Colonic mucosa (tissue), 4 donors: ENCODE measurements at regions not wholly inside any gene's neighbourhood (a gene's known extent, or its start where the extent isn't known, plus 50 kb on each side); places are given as distances from the start of the nearest gene placed in this dataset.

Experiments
- DNase-seq: peaks from one replicate; pipeline ENCODE4 v3.0.0-alpha.2; 2020
- H3K27ac ChIP-seq: fragments of 200-600 bp; one replicate; pipeline ENCODE4 v1.8.0; 2021
- H3K27me3 ChIP-seq: fragments of 200-600 bp; one replicate; pipeline ENCODE4 v1.8.0; 2021
- H3K36me3 ChIP-seq: fragments of 200-600 bp; one replicate; pipeline ENCODE4 v1.8.0; 2021
- H3K4me1 ChIP-seq: fragments of 200-600 bp; one replicate; pipeline ENCODE4 v1.8.0; 2021; ENCODE audit warnings: mild to moderate bottlenecking
- H3K4me3 ChIP-seq: fragments of 200-600 bp; one replicate; pipeline ENCODE4 v1.8.0; 2021
- H3K9ac ChIP-seq, 2 donors: one replicate each; pipeline ENCODE4 v1.7.0; 2013; ENCODE audit warnings: control low read depth in 2 of 2, low read depth in 2 of 2, low read length in 2 of 2
- H3K9me3 ChIP-seq: fragments of 200-600 bp; one replicate; pipeline ENCODE4 v1.8.0; 2021
- CTCF ChIP-seq: fragments of 200-600 bp; IDR thresholded peaks from one replicate; pipeline ENCODE4 v1.8.0; 2022; ENCODE audit warnings: antibody characterized with exemption, mild to moderate bottlenecking
- intact Hi-C: fragments of 100-400 bp; cut with DNase I; formaldehyde crosslinking; loops from one replicate; pipeline ENCODE4 v1.14.1; 2022
- donor health status: healthy.
- donor health status: DM: no; HTN: no; CAD: no.
- donor health status: DM: no; HTN: no; CAD: no.

DNA sequence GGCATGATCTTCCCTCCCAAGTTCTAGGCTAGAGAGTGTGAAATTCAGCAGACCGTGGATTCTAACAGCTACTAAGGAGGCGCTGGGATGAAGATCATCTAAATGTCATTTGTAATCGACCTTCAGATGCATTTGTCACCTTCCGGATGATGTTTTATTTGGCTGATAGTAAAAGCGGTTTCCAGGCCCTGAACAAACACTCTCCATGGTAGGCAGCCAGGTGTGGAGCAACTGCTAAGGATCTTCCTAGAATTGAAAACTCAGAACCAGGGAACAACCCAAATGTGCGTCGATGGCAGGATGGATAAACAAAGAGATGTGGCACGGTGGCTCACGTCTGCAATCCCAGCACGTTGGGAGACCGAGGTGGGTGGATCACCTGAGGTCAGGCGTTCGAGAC is 107.2 kb upstream of the CACNA1A start:
- Histone ChIP-seq H3K36me3 (no peaks in the 10 kb centered on the region), H3K4me3 (no peak overlapping the region), H3K4me1 (no peaks in the 10 kb centered on the region), H3K9ac (no peak overlapping the region), H3K9me3 (no peaks in the 10 kb centered on the region), H3K27me3 (no peaks in the 10 kb centered on the region), H3K27ac (no peak overlapping the region)
- intact Hi-C loops = no loop called here
- no peak for DNase-seq
- TF ChIP-seq CTCF = no peak

DNA sequence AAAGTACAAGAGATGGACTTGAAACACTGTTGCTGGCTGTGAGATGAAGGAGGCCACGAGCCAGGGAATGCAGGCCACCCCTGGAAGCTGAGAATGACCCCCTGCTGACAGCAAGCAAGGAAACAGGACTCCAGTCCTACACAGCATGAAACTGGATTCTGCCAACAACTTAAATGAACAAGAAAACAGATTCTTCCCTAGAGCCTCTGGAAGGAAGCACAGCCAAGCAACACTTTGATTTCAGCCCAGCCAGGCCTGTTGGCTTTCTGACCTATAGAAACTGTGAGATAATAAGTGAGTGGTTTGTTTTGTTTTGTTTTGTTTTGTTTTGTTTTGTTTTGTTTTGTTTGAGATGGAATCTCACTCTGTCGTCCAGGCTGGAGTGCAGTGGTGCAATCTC is 105.3 kb upstream of the CACNA1A start:
- H3K4me3 ChIP-seq = no peak overlapping the region
- H3K27me3 ChIP-seq = no peaks in the 10 kb centered on the region
- no peaks in the 10 kb centered on the region for H3K4me1 ChIP-seq
- no peaks in the 10 kb centered on the region for H3K9me3 ChIP-seq
- no peak overlapping the region for H3K27ac ChIP-seq
- intact Hi-C loops = no loop called here
- H3K9ac ChIP-seq = no peak overlapping the region
- DNase-seq = no peak
- H3K36me3 ChIP-seq = no peaks in the 10 kb centered on the region
- TF ChIP-seq CTCF = no peak

DNA sequence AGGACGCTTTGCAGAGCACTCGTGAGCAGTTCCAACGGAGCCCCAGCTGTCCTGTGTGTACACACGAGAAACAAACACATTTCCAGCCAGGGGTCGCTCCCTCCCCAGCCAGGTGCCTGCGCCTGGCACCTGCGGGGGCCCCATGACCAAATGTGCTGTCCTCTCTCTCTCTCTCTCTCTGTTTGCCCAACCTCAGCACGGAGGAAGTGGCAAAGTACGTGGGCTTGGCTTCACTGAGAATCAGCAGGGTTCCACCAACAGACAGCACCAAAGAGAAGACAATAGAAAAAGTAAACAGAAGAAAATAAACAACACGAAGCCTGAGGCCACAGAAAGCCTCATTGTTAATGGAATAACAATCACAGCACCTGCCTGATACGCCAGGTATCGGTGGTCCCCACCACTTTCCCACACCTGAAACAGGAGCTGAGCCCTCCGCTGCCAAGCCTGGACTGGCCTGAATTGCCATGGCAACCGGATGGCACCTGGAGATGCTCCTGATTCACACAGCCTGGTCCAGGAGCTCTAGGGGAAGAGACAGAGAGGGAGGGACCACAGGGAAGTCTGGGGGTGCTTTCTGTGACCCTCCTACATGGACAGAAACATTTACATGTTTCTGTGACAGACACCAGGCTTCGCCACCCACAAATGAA is 103.9 kb upstream of the CACNA1A start:
- intact Hi-C loops = no loop called here
- no peak for DNase-seq

DNA sequence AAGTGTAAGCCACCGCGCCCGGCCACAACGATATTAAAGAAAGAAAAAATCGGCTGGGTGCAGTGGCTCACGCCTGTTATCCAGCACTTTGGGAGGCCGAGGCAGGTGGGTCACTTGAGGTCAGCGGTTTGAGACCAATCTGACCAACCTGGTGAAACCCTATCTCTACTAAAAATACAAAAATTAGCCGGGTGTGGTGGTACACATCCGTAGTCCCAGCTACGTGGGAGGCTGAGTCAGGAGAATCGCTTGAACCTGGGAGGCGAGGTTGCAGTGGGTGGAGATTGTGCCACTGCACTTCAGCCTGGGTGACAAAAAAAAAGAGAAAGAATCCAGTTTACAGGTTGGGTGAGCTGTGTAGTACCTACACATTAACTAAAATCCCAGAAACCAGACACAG is 99.9 kb upstream of the CACNA1A start:
- no peaks in the 10 kb centered on the region for H3K36me3 ChIP-seq
- no peaks in the 10 kb centered on the region for H3K9me3 ChIP-seq
- H3K4me1 ChIP-seq = no peaks in the 10 kb centered on the region
- DNase-seq = no peak
- TF ChIP-seq CTCF = no peak
- H3K27ac ChIP-seq = no peak overlapping the region
- intact Hi-C loops = no loop called here
- no peaks in the 10 kb centered on the region for H3K27me3 ChIP-seq
- no peak overlapping the region for H3K4me3 ChIP-seq
- no peak overlapping the region for H3K9ac ChIP-seq

More for the DNA sequence above, 103.9 kb upstream of the CACNA1A start:
- no peak for TF ChIP-seq CTCF
- Histone ChIP-seq H3K36me3 (no peaks in the 10 kb centered on the region), H3K27me3 (no peaks in the 10 kb centered on the region), H3K27ac (no peak overlapping the region), H3K9ac (no peak overlapping the region), H3K4me3 (no peak overlapping the region), H3K9me3 (no peaks in the 10 kb centered on the region), H3K4me1 (no peaks in the 10 kb centered on the region)

DNA sequence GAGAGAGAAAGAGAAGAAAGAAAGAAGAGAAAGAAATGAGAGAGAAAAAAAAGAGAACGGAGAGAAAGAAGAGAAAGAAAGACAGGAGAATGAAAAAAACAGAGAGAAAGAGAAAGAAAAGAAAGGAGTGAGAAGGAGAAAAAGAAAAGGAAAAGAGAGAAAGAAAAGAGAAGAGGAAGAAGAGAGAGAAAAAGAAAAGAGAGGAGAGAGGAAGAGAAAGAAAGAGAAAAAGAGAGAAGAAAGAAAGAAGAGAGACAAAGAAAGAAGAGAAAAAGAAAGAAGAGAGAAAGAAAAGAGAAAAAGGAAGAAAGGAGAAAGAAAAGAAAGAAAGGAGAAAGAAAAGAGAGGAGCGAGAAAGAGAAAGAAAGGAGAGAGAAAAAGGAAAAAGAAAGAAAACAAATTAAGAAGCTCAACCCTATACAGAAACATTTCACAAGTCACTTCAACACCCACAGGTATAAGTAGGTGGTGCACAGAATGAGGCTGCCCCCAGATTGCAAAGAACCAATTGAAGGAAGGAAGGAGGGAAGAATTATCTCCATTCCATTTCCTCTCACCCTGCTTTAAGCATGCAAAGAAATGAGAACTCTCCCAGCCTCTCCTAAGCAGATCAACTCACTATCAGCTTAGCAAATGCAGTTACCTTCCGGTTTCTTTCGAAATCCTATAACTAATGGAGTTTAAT is 98.8 kb upstream of the CACNA1A start:
- TF ChIP-seq CTCF = no peak
- intact Hi-C loops = no loop called here

More for the DNA sequence above, 98.8 kb upstream of the CACNA1A start:
- no peak for DNase-seq
- Histone ChIP-seq H3K9ac (no peak overlapping the region), H3K27me3 (no peaks in the 10 kb centered on the region), H3K36me3 (no peaks in the 10 kb centered on the region), H3K27ac (no peak overlapping the region), H3K4me3 (no peak overlapping the region), H3K9me3 (no peaks in the 10 kb centered on the region), H3K4me1 (no peaks in the 10 kb centered on the region)
